Neural cell (in vitro differentiated cells): ENCODE measurements at regions not wholly inside any gene's neighbourhood (a gene's known extent, or its start where the extent isn't known, plus 50 kb on each side); places are given as distances from the start of the nearest gene placed in this dataset.

ENCODE experiments used
- H2AFZ ChIP-seq: fragments of 200-600, 300-800 bp; sonication (generic), shearing (Covaris generic); 2 replicates; pipeline ENCODE4 v1.6.0; 2014; ENCODE audit warnings: low read depth, mild to moderate bottlenecking, antibody characterized with exemption, low read length, moderate library complexity
- H3F3A ChIP-seq: fragments of 200-600 bp; shearing (Covaris generic); 2 replicates; pipeline ENCODE4 v1.6.1; 2016; ENCODE audit warnings: mild to moderate bottlenecking, moderate library complexity, mixed read lengths, antibody characterized with exemption, low read length; ENCODE audit not compliant: insufficient read depth, poor library complexity, severe bottlenecking
- H3K27ac ChIP-seq: fragments of 200-600, 300-800 bp; sonication (generic), shearing (Covaris generic); 2 replicates; pipeline ENCODE4 v1.5.1; 2014; ENCODE audit warnings: mild to moderate bottlenecking, low read length, moderate library complexity
- H3K27me3 ChIP-seq: fragments of 300-800, 200-600 bp; sonication (generic), shearing (Covaris generic); 2 replicates; pipeline ENCODE4 v1.6.0; 2014; ENCODE audit warnings: mild to moderate bottlenecking, low read depth, low read length, moderate library complexity; ENCODE audit not compliant: insufficient read depth
- H3K36me3 ChIP-seq: fragments of 300-800, 200-600 bp; sonication (generic), shearing (Covaris generic); 2 replicates; pipeline ENCODE4 v1.5.1; 2014; ENCODE audit warnings: mild to moderate bottlenecking, antibody characterized with exemption, low read length, moderate library complexity; ENCODE audit not compliant: insufficient read depth
- H3K4me2 ChIP-seq: fragments of 300-800, 200-600 bp; sonication (generic), shearing (Covaris generic); 2 replicates; pipeline ENCODE4 v1.6.0; 2014; ENCODE audit warnings: mild to moderate bottlenecking, low read length
- H3K4me3 ChIP-seq: fragments of 300-800, 200-600 bp; sonication (generic), shearing (Covaris generic); 2 replicates; pipeline ENCODE4 v1.5.1; 2014; ENCODE audit warnings: mild to moderate bottlenecking, low read length, moderate library complexity
- H3K79me2 ChIP-seq: fragments of 200-600 bp; shearing (Covaris generic); replicated peaks from 2 replicates; pipeline ENCODE4 v1.6.0; 2014; ENCODE audit warnings: mild to moderate bottlenecking, low read length, moderate library complexity; ENCODE audit not compliant: insufficient read depth
- H3K9ac ChIP-seq: fragments of 300-800, 200-600 bp; sonication (generic), shearing (Covaris generic); 2 replicates; pipeline ENCODE4 v1.6.1; 2016; ENCODE audit warnings: mild to moderate bottlenecking, low read length, mixed read lengths
- H3K9me2 ChIP-seq: fragments of 200-600 bp; shearing (Covaris generic); 2 replicates; pipeline ENCODE4 v1.6.1; 2016; ENCODE audit warnings: mild to moderate bottlenecking, low read length, mixed read lengths; ENCODE audit not compliant: insufficient read depth
- H3K9me3 ChIP-seq: fragments of 200-600, 300-800 bp; sonication (generic), shearing (Covaris generic); 2 replicates; pipeline ENCODE4 v1.6.1; 2016; ENCODE audit warnings: mild to moderate bottlenecking, mixed run types, low read length, moderate library complexity, mixed read lengths
- H4K20me1 ChIP-seq: fragments of 200-600 bp; shearing (Covaris generic); 2 replicates; pipeline ENCODE4 v1.6.1; 2016; ENCODE audit warnings: mild to moderate bottlenecking, mixed run types; ENCODE audit not compliant: insufficient read depth
- EP300 ChIP-seq: fragments of 450-650 bp; conservative IDR thresholded peaks from 2 replicates; pipeline ENCODE4 v1.6.1; 2014; ENCODE audit warnings: antibody characterized with exemption, mild to moderate bottlenecking, moderate library complexity; ENCODE audit not compliant: poor library complexity, severe bottlenecking
- EZH2 ChIP-seq: fragments of 200-600, 300-800 bp; shearing (Covaris generic), sonication (generic); IDR thresholded peaks from 2 replicates; pipeline ENCODE4 v1.6.1; 2014; ENCODE audit warnings: antibody characterized with exemption, low read length, borderline replicate concordance, mild to moderate bottlenecking; ENCODE audit not compliant: insufficient read depth, poor library complexity, severe bottlenecking
- MXI1 ChIP-seq: fragments of 450-650 bp; conservative IDR thresholded peaks from 2 replicates; pipeline ENCODE4 v1.6.1; 2014; ENCODE audit warnings: antibody characterized with exemption, mild to moderate bottlenecking; ENCODE audit not compliant: poor library complexity, severe bottlenecking
- POLR2AphosphoS5 ChIP-seq: IDR thresholded peaks from 2 replicates; pipeline ENCODE4 v1.6.1; 2012
- RAD21 ChIP-seq: fragments of 450-650 bp; conservative IDR thresholded peaks from 2 replicates; pipeline ENCODE4 v1.6.1; 2014; ENCODE audit warnings: antibody characterized with exemption, mild to moderate bottlenecking, moderate library complexity
- SMC3 ChIP-seq: fragments of 450-650 bp; conservative IDR thresholded peaks from 2 replicates; pipeline ENCODE4 v1.6.1; 2014; ENCODE audit warnings: antibody characterized with exemption, mild to moderate bottlenecking, moderate library complexity; ENCODE audit not compliant: poor library complexity
- TAF1 ChIP-seq: IDR thresholded peaks from 2 replicates; pipeline ENCODE4 v1.6.1; 2012; ENCODE audit warnings: low read depth
- TF ChIP-seq, protein P1 (sequence below): IDR thresholded peaks from 2 replicates; pipeline ENCODE4 v1.6.1; 2012; ENCODE audit warnings: borderline replicate concordance
- TF ChIP-seq, protein P2 (sequence below): fragments of 450-650 bp; IDR thresholded peaks from 2 replicates; pipeline ENCODE4 v1.5.1; 2014; ENCODE audit warnings: antibody characterized with exemption, mild to moderate bottlenecking, moderate library complexity; ENCODE audit not compliant: poor library complexity, severe bottlenecking

DNA sequence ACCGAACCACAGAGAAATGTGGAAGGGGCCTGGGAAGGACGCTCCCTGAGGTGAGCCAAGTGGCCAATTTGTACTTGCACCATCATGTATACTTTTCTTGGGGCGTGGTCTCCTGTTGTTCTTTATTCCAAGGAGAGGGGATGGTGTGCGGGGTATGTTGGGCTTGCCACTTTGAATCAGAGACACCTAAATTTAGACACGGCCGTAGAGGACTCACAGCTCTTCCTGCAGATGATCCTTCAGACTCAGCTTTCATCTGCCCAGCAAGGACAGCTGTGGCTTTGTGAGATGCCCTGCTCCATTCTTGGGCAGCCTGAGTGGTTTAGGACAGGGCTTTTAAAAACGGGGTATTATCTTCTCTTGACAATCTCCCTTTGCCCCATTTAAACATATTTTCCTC, 473.2 kb downstream of the REEP3 start:
- H3K9ac ChIP-seq, result no peak overlapping the region

DNA sequence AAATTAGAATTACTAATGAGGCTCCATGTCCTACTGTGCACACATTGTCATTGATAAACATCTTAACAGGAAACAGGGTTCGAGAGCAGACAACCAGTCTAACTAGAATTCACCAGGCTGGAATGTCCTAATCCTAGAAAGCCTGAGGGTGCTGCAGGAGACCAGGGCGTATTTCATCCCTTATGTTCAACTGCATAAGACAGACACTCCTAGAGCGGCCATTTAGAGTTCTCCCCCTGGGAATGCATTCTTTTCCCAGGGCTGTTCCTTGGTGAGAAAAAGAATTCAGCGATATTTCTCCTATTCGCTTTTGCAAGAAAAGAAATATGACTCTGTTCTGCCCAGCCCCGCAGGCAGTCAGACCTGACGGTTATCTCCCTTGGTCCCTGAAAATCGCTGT, 486.0 kb downstream of the REEP3 start:
- Histone ChIP-seq H3F3A (no peaks in the 10 kb centered on the region), H3K9me3 (no peaks in the 10 kb centered on the region), H3K36me3 (no peaks in the 10 kb centered on the region), H3K9me2 (no peaks in the 10 kb centered on the region), H3K9ac (no peak overlapping the region), H3K4me3 (no peak overlapping the region), H3K4me2 (no peak overlapping the region), H2AFZ (no peak overlapping the region), H3K27me3 (no peaks in the 10 kb centered on the region), H3K79me2 (no peaks in the 10 kb centered on the region), H3K27ac (no peak overlapping the region), H4K20me1 (no peaks in the 10 kb centered on the region)
- TF ChIP-seq RAD21 (no peak), POLR2AphosphoS5 (no peak), TAF1 (no peak), SMC3 (no peak), EZH2 (no peak), MXI1 (no peak)
- TF ChIP-seq, protein P1, sequence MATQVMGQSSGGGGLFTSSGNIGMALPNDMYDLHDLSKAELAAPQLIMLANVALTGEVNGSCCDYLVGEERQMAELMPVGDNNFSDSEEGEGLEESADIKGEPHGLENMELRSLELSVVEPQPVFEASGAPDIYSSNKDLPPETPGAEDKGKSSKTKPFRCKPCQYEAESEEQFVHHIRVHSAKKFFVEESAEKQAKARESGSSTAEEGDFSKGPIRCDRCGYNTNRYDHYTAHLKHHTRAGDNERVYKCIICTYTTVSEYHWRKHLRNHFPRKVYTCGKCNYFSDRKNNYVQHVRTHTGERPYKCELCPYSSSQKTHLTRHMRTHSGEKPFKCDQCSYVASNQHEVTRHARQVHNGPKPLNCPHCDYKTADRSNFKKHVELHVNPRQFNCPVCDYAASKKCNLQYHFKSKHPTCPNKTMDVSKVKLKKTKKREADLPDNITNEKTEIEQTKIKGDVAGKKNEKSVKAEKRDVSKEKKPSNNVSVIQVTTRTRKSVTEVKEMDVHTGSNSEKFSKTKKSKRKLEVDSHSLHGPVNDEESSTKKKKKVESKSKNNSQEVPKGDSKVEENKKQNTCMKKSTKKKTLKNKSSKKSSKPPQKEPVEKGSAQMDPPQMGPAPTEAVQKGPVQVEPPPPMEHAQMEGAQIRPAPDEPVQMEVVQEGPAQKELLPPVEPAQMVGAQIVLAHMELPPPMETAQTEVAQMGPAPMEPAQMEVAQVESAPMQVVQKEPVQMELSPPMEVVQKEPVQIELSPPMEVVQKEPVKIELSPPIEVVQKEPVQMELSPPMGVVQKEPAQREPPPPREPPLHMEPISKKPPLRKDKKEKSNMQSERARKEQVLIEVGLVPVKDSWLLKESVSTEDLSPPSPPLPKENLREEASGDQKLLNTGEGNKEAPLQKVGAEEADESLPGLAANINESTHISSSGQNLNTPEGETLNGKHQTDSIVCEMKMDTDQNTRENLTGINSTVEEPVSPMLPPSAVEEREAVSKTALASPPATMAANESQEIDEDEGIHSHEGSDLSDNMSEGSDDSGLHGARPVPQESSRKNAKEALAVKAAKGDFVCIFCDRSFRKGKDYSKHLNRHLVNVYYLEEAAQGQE, result no peak
- TF ChIP-seq, protein P2, sequence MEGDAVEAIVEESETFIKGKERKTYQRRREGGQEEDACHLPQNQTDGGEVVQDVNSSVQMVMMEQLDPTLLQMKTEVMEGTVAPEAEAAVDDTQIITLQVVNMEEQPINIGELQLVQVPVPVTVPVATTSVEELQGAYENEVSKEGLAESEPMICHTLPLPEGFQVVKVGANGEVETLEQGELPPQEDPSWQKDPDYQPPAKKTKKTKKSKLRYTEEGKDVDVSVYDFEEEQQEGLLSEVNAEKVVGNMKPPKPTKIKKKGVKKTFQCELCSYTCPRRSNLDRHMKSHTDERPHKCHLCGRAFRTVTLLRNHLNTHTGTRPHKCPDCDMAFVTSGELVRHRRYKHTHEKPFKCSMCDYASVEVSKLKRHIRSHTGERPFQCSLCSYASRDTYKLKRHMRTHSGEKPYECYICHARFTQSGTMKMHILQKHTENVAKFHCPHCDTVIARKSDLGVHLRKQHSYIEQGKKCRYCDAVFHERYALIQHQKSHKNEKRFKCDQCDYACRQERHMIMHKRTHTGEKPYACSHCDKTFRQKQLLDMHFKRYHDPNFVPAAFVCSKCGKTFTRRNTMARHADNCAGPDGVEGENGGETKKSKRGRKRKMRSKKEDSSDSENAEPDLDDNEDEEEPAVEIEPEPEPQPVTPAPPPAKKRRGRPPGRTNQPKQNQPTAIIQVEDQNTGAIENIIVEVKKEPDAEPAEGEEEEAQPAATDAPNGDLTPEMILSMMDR, result no peak

More for the DNA sequence above, 473.2 kb downstream of the REEP3 start:
- no peaks in the 10 kb centered on the region for H3K9me3 ChIP-seq
- H3K4me2 ChIP-seq, result no peak overlapping the region
- H3K9me2 ChIP-seq, result no peaks in the 10 kb centered on the region
- H3K36me3 ChIP-seq, result no peaks in the 10 kb centered on the region
- no peaks in the 10 kb centered on the region for H3K27me3 ChIP-seq
- H2AFZ ChIP-seq, result no peak overlapping the region
- H3K79me2 ChIP-seq, result no peaks in the 10 kb centered on the region
- no peak overlapping the region for H3K4me3 ChIP-seq
- H4K20me1 ChIP-seq, result no peaks in the 10 kb centered on the region
- TF ChIP-seq MXI1, result no peak
- no peak for TF ChIP-seq RAD21
- no peak for TF ChIP-seq TAF1
- TF ChIP-seq, protein P1, result no peak
- TF ChIP-seq SMC3, result no peak
- TF ChIP-seq POLR2AphosphoS5, result no peak
- TF ChIP-seq EP300, result no peak
- TF ChIP-seq, protein P2, result no peak
- no peak overlapping the region for H3K27ac ChIP-seq
- H3F3A ChIP-seq, result no peaks in the 10 kb centered on the region
